ENCODE measurements at regions not wholly inside any gene's neighbourhood (a gene's known extent, or its start where the extent isn't known, plus 50 kb on each side); places are given as distances from the start of the nearest gene placed in this dataset.

GRCh38 chr1:81327743-81328142 is 473.0 kb upstream of the ADGRL2 start:
- Mint-ChIP-seq H3K27ac (no peak overlapping the region), H3K4me1 (no peaks in the 10 kb centered on the region), H3K4me3 (no peak overlapping the region), H3K36me3 (peaks cover 3% of the 10 kb centered on the region), H3K27me3 (no peaks in the 10 kb centered on the region), H3K9me3 (peaks cover 0 to 1% (median 0%) of the 10 kb centered on the region in 3 donors)

DNA sequence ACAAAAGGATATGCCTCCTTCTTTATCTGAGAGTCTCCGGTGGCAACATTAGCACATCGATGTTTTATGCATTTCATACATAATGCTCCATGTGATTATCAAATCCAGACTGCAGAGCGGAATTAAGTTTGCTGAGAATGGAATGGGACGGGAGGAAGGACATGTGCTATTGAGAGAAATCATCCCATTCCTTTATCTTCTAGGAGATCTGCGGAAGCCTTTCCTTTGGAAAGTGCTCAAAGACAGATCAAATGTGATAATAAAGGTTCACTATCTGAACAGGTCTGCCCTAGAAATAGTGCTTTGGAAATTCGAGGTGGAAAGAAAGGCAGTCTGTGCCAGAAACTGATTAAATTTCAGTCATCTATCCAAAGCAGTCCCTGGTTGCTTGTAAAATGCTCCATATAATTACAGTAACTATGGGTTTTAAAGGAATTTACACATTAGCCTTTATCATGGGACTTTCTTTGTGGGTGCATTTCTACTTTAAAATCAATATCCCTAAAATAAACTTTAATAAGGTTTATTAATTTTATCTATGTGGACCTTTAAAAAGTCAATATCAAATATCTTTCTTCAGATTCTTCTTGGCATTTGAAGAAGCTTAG is 473.5 kb upstream of the ADGRL2 start:
- H3K27me3 Mint-ChIP-seq = no peaks in the 10 kb centered on the region
- H3K36me3 Mint-ChIP-seq = peaks cover 3% of the 10 kb centered on the region
- no peak overlapping the region for H3K4me3 Mint-ChIP-seq
- no peaks in the 10 kb centered on the region for H3K9me3 Mint-ChIP-seq
- no peaks in the 10 kb centered on the region for H3K4me1 Mint-ChIP-seq
- H3K27ac Mint-ChIP-seq = no peak overlapping the region

GRCh38 chr1:81326212-81326611 is 474.5 kb upstream of the ADGRL2 start:
- H3K4me1 Mint-ChIP-seq = no peaks in the 10 kb centered on the region
- no peak overlapping the region for H3K27ac Mint-ChIP-seq
- no peaks in the 10 kb centered on the region for H3K27me3 Mint-ChIP-seq
- no peak overlapping the region for H3K4me3 Mint-ChIP-seq
- peaks cover 3% of the 10 kb centered on the region for H3K36me3 Mint-ChIP-seq
- no peaks in the 10 kb centered on the region for H3K9me3 Mint-ChIP-seq

DNA sequence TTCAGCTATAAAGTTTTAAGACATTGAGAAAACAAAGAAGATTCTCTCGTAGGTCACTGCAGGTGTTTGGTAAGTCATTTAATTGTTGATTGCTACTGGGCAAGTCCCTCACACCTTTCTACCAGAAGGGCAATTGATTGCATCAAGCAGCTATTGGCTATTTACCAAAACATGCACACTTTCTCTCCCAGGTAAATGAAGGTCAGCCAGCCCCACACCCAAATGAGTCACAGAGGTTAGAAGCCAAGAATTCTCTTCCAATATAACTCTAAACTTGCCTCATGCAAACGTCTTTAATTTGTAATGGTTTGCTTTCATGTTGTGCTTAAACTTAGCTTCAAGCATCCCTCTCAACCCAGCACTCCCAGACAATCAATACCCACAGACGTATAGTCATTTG is 475.3 kb upstream of the ADGRL2 start:
- Mint-ChIP-seq H3K27ac (no peak overlapping the region), H3K4me3 (no peak overlapping the region), H3K9me3 (no peaks in the 10 kb centered on the region), H3K4me1 (no peaks in the 10 kb centered on the region), H3K36me3 (peaks cover 3% of the 10 kb centered on the region), H3K27me3 (no peaks in the 10 kb centered on the region)

DNA sequence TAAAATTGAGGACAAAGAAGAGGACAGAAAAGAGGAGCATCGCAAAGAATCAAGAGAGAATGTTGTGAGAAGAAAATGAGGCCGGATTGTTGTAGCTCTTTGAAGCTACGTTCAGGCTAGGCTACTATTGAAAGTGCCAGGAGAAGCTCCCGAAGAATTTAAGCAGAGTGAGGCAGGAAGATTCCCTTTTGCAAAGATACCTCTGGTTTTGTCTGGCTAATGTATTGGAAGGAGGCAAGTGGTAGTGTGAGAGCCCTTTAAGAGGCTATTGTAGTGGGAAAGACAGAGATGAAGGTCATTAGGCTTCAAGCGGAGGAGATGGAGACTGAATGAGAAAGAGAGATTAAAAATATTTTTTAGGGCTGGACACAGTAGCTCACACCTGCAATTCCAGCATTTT is 476.9 kb upstream of the ADGRL2 start:
- H3K36me3 Mint-ChIP-seq = peaks cover 3% of the 10 kb centered on the region
- no peaks in the 10 kb centered on the region for H3K4me1 Mint-ChIP-seq
- H3K9me3 Mint-ChIP-seq = no peaks in the 10 kb centered on the region
- no peak overlapping the region for H3K4me3 Mint-ChIP-seq
- H3K27me3 Mint-ChIP-seq = no peaks in the 10 kb centered on the region
- no peak overlapping the region for H3K27ac Mint-ChIP-seq

GRCh38 chr1:81317191-81317590 is 483.5 kb upstream of the ADGRL2 start:
- Mint-ChIP-seq H3K4me1 (no peaks in the 10 kb centered on the region), H3K9me3 (no peaks in the 10 kb centered on the region), H3K4me3 (no peak overlapping the region), H3K36me3 (no peaks in the 10 kb centered on the region), H3K27ac (no peak overlapping the region), H3K27me3 (no peaks in the 10 kb centered on the region)

DNA sequence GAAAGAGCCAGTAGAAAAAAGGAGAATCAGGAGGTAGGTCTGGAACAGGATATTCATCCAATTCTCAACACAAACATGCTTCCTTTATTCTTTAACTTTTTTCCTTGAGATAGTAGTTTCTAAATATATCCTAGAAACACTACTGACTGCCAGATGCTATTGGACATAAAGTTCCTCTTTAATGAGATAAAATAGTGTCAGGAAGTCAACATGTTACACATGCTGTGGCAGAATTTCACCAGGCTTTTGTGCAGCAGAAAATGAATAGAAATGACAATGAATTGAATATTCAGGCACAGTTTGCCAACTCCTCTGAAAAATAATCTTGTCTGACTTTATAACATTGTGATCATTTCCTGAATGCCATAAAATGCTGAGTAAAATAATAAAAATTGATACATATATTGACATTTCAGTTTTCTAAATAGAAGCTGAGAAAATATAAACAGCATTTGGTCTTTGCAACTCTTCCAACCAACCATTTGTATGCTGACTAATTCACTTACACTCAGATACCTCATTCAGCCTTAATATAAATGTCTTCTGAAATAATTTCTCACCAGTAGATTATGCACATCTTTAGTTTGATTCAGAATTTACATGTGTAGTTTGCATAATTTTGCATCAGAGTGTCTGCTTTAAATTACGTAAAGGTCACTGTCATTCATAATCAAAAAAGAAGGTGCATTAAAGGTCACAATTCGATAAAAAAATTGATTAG is 486.1 kb upstream of the ADGRL2 start:
- H3K27me3 Mint-ChIP-seq = peaks cover 4% of the 10 kb centered on the region
- no peak overlapping the region for H3K4me3 Mint-ChIP-seq
- no peaks in the 10 kb centered on the region for H3K36me3 Mint-ChIP-seq
- H3K27ac Mint-ChIP-seq = no peak overlapping the region
- H3K4me1 Mint-ChIP-seq = no peaks in the 10 kb centered on the region
- no peaks in the 10 kb centered on the region for H3K9me3 Mint-ChIP-seq

DNA sequence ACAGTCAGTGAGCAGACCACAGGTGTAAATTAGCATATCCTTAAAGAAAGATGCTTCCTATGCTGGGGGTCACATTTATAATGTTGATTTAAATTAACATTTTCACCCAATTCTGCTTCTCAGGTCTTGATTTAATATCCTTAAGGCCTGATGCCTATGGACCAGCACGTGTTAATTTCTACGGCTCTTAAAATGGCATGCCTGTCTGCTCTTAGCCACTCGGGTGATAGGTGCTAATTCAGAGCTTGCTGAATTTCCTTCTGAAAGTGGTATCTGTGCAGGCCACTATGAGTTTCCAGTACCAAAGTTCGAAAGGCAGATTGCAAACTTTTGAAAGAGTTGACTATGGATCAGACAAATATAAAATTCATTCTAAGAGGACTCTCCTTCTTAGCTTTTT is 487.4 kb upstream of the ADGRL2 start:
- Mint-ChIP-seq H3K9me3 (no peaks in the 10 kb centered on the region), H3K27ac (no peak overlapping the region), H3K36me3 (no peaks in the 10 kb centered on the region), H3K4me3 (no peak overlapping the region), H3K4me1 (no peaks in the 10 kb centered on the region), H3K27me3 (peaks cover 4% of the 10 kb centered on the region)

DNA sequence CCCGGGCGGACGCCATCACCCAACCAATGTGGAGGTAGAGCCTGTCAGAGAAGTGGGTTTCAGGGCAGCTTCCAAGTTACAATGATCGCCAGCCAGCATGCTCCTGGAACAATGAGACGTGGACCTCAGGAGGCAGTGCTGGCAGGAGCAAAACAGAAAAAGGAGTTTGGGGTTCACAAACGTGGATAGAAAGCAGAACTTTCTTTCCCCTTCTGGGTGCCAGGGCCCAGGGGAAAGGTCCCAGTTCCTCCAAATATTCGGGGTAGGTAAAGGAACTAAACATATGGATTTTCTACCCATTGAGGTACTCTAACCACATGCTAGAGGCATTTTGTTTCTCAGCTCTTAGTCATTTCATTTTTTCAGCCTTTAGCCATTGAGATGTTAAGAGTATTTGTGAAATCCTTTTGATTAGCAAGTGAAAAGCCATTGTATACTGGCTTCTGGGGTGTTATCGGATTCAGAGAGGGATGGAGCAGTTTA is 488.4 kb upstream of the ADGRL2 start:
- no peaks in the 10 kb centered on the region for H3K36me3 Mint-ChIP-seq
- no peaks in the 10 kb centered on the region for H3K4me1 Mint-ChIP-seq
- no peak overlapping the region for H3K4me3 Mint-ChIP-seq
- peaks cover 4% of the 10 kb centered on the region for H3K27me3 Mint-ChIP-seq
- H3K27ac Mint-ChIP-seq = no peak overlapping the region
- no peaks in the 10 kb centered on the region for H3K9me3 Mint-ChIP-seq

GRCh38 chr1:81310250-81310649 is 490.5 kb upstream of the ADGRL2 start:
- no peaks in the 10 kb centered on the region for H3K36me3 Mint-ChIP-seq
- peaks cover 4% of the 10 kb centered on the region for H3K27me3 Mint-ChIP-seq
- no peak overlapping the region for H3K4me3 Mint-ChIP-seq
- no peaks in the 10 kb centered on the region for H3K9me3 Mint-ChIP-seq
- no peaks in the 10 kb centered on the region for H3K4me1 Mint-ChIP-seq
- no peak overlapping the region for H3K27ac Mint-ChIP-seq

DNA sequence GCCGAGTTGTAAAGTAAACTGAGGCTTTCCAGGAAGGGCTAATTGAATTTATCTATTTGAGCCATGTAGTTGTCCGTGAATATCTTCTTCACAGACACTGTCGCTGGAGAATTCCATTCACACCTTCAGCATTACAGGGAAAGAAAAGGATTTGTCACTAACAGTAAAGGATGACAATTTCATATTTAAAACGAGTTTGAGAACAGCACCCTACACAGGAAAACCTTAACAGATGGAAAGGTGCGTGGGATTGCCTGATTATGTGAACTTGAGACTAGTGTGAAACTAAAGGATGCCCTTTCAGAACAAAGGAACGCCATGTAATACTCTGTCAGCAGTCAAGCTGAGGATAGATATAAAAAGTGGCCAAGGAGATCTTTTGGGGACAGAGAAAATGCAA is 492.5 kb upstream of the ADGRL2 start:
- Mint-ChIP-seq H3K9me3 (no peaks in the 10 kb centered on the region), H3K4me3 (no peak overlapping the region), H3K27ac (no peak overlapping the region), H3K4me1 (no peaks in the 10 kb centered on the region), H3K36me3 (no peaks in the 10 kb centered on the region), H3K27me3 (peaks cover 4% of the 10 kb centered on the region)

- H3K27ac Mint-ChIP-seq = no peak overlapping the region
- no peaks in the 10 kb centered on the region for H3K4me1 Mint-ChIP-seq
- H3K9me3 Mint-ChIP-seq = no peaks in the 10 kb centered on the region
- peaks cover 7% of the 10 kb centered on the region for H3K27me3 Mint-ChIP-seq
- no peak overlapping the region for H3K4me3 Mint-ChIP-seq
- no peaks in the 10 kb centered on the region for H3K36me3 Mint-ChIP-seq
Measured at GRCh38 chr1:81307786-81308185, 492.9 kb upstream of the ADGRL2 start.

DNA sequence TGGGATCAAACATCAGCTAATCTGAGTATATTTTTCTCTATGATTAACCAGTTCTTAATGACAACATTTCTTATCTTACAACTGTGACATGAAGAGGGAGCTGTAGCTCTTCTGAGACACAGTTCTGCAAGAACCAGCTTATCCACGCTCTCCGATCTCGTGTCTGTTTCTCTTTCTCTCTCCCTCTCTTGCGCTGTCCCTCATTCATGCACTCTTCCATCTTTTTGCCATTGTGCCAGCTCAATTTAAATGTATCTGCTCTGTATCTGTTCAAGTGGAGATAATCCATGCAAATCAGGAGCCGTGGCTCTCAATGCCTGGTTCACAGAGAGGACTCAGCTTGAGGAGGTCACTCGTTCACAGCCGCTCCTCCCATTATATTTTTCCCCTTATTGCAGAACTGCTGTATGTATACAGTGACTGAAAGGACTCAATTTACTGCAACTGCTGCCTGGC is 494.7 kb upstream of the ADGRL2 start:
- Mint-ChIP-seq H3K9me3 (no peaks in the 10 kb centered on the region), H3K36me3 (no peaks in the 10 kb centered on the region), H3K27ac (no peak overlapping the region)

DNA sequence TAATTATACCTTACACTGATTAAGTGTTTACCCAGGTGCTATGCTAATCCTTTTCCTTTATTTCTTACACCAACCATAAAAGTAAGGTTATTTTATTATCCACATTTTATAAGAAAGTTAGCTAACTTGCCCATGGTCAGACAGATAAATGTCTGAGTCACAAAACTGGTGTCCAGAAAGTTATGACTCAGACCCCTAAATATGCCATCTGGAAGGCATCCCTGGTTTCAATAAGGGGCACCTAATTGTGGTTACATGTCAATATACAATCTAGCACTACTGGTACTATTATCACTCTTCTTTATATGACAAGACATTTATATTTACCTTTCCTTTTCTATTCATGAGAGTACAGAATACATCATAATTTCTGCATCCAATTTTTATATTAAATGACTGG is 496.5 kb upstream of the ADGRL2 start:
- H3K36me3 Mint-ChIP-seq = no peaks in the 10 kb centered on the region
- no peaks in the 10 kb centered on the region for H3K9me3 Mint-ChIP-seq
- H3K27ac Mint-ChIP-seq = no peak overlapping the region
- H3K4me3 Mint-ChIP-seq = no peak overlapping the region
- H3K4me1 Mint-ChIP-seq = no peaks in the 10 kb centered on the region
- H3K27me3 Mint-ChIP-seq = peaks cover 4% of the 10 kb centered on the region

More for the DNA sequence above, 494.7 kb upstream of the ADGRL2 start:
- Mint-ChIP-seq H3K27me3 (peaks cover 8% of the 10 kb centered on the region), H3K4me3 (no peak overlapping the region), H3K4me1 (no peaks in the 10 kb centered on the region)

GRCh38 chr1:81299892-81300291 is 500.8 kb upstream of the ADGRL2 start:
- Mint-ChIP-seq H3K4me3 (no peak overlapping the region), H3K27ac (no peak overlapping the region), H3K36me3 (no peaks in the 10 kb centered on the region), H3K27me3 (peaks cover 4% of the 10 kb centered on the region), H3K9me3 (no peaks in the 10 kb centered on the region), H3K4me1 (no peaks in the 10 kb centered on the region)

GRCh38 chr1:81298266-81298665 is 502.5 kb upstream of the ADGRL2 start:
- no peak overlapping the region for H3K27ac Mint-ChIP-seq

More at GRCh38 chr1:81298266-81298665, 502.5 kb upstream of the ADGRL2 start:
- no peak overlapping the region for H3K4me3 Mint-ChIP-seq
- H3K4me1 Mint-ChIP-seq = no peaks in the 10 kb centered on the region
- H3K36me3 Mint-ChIP-seq = no peaks in the 10 kb centered on the region
- no peaks in the 10 kb centered on the region for H3K9me3 Mint-ChIP-seq
- H3K27me3 Mint-ChIP-seq = peaks cover 4% of the 10 kb centered on the region
